Stimulated activated CD4-positive, alpha-beta T cell treated with anti-CD3 and anti-CD28 coated beads, Interleukin-4, amount 100 ng/mL, for 48 hours (primary cell): ENCODE measurements at regions not wholly inside any gene's neighbourhood (a gene's known extent, or its start where the extent isn't known, plus 50 kb on each side); places are given as distances from the start of the nearest gene placed in this dataset.

Experiments
- DNase-seq, 2 donors: peaks; one replicate each; pipeline ENCODE4 v3.0.0-alpha.2; 2020; ENCODE audit warnings: low read depth in 2 of 2

GRCh38 chr3:88209356-88209755 lies 59.6 kb downstream of the C3orf38 start:
- DNase-seq: no peak

GRCh38 chr3:88211096-88211890 lies 61.5 kb downstream of the C3orf38 start:
- DNase-seq: no peak

GRCh38 chr3:88219138-88219792 lies 69.5 kb downstream of the C3orf38 start:
- DNase-seq: peak; percentile 3 to 5

- no peak for DNase-seq
These were observed 70.4 kb downstream of the C3orf38 start for GRCh38 chr3:88220126-88220525.

- DNase-seq: no peak
These were observed 72.0 kb downstream of the C3orf38 start for GRCh38 chr3:88221726-88222125.

- no peak for DNase-seq
These were observed 72.6 kb downstream of the C3orf38 start for GRCh38 chr3:88222343-88222742.

GRCh38 chr3:88225326-88226008 lies 75.7 kb downstream of the C3orf38 start:
- no peak for DNase-seq

GRCh38 chr3:88226910-88227309 lies 77.2 kb downstream of the C3orf38 start:
- DNase-seq: no peak

- no peak for DNase-seq
These were observed 80.9 kb downstream of the C3orf38 start for GRCh38 chr3:88230638-88231037.

GRCh38 chr3:88231207-88231606 lies 81.4 kb downstream of the C3orf38 start:
- DNase-seq: no peak

GRCh38 chr3:88231632-88232031 lies 81.9 kb downstream of the C3orf38 start:
- DNase-seq: no peak

GRCh38 chr3:88235102-88235501 lies 85.3 kb downstream of the C3orf38 start:
- no peak for DNase-seq

- DNase-seq: no peak
These were observed 90.1 kb downstream of the C3orf38 start for GRCh38 chr3:88239870-88240269.

GRCh38 chr3:88248658-88249057 lies 98.9 kb downstream of the C3orf38 start:
- DNase-seq: no peak

- no peak for DNase-seq
These were observed 109.3 kb downstream of the C3orf38 start for GRCh38 chr3:88259045-88259444.

- DNase-seq: no peak
These were observed 112.8 kb downstream of the C3orf38 start for GRCh38 chr3:88262527-88262926.

- DNase-seq: no peak
These were observed 113.8 kb downstream of the C3orf38 start for GRCh38 chr3:88263417-88264100.

- no peak for DNase-seq
These were observed 117.7 kb downstream of the C3orf38 start for GRCh38 chr3:88267441-88267840.

GRCh38 chr3:88267847-88268246 lies 118.1 kb downstream of the C3orf38 start:
- no peak for DNase-seq

GRCh38 chr3:88280326-88280725 lies 130.6 kb downstream of the C3orf38 start:
- DNase-seq: no peak

GRCh38 chr3:88282528-88283241 lies 132.9 kb downstream of the C3orf38 start:
- no peak for DNase-seq

- DNase-seq: no peak
These were observed 133.5 kb downstream of the C3orf38 start for GRCh38 chr3:88283242-88283592.
